ENCODE measurements at regions not wholly inside any gene's neighbourhood (a gene's known extent, or its start where the extent isn't known, plus 50 kb on each side); places are given as distances from the start of the nearest gene placed in this dataset.

GRCh38 chr3:188943591-188943990 lies 228.2 kb upstream of the TPRG1 start:
- TF ChIP-seq POLR2A (IDR thresholded peaks at IDR 0.05; ENCODE audit: low read depth, low read length): no peak
- no peak for TF ChIP-seq TAF1 (IDR thresholded peaks at IDR 0.05; ENCODE audit: borderline replicate concordance, low read depth, low read length)
- no peak for TF ChIP-seq POLR2AphosphoS5 (IDR thresholded peaks at IDR 0.05; ENCODE audit: low read depth, low read length)

Measured in GM12892 (cell line).